Choroid plexus epithelial cell (primary cell): ENCODE measurements at regions not wholly inside any gene's neighbourhood (a gene's known extent, or its start where the extent isn't known, plus 50 kb on each side); places are given as distances from the start of the nearest gene placed in this dataset.

Experiments
- DNase-seq: peaks from one replicate; pipeline ENCODE4 v3.0.0-alpha.2; 2010; ENCODE audit warnings: low read depth
- H3K4me3 ChIP-seq: 2 replicates; pipeline ENCODE4 v1.5.1; 2011; ENCODE audit warnings: low read depth, mild to moderate bottlenecking, control low read depth, low read length, moderate library complexity
- TF ChIP-seq, protein P1 (sequence below): conservative IDR thresholded peaks from 2 replicates; pipeline ENCODE4 v1.5.1; 2011; ENCODE audit warnings: low read depth, mild to moderate bottlenecking, control low read depth, inconsistent platforms, low read length, moderate library complexity

DNA sequence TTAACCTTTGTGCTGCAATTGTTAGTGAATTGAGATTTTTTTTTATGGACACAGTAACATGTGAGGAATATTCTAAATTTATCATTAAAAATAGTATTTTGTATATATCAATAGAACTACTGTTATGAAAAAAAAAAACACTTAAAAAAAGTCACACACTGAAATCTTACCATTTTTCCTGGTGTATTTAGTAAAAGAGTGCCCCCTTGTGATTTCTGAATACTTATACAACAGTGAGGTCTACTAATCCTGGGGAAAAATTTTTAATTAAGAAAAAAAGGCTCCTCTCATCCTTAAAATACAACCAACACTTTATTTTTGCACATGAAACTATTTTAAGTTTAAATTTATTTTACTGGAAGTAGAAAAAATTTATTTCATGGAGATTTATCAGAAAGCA is 56.4 kb upstream of the SPOCK3 start:
- no peak overlapping the region for H3K4me3 ChIP-seq
- peak; percentile 27 for DNase-seq
- TF ChIP-seq, protein P1, sequence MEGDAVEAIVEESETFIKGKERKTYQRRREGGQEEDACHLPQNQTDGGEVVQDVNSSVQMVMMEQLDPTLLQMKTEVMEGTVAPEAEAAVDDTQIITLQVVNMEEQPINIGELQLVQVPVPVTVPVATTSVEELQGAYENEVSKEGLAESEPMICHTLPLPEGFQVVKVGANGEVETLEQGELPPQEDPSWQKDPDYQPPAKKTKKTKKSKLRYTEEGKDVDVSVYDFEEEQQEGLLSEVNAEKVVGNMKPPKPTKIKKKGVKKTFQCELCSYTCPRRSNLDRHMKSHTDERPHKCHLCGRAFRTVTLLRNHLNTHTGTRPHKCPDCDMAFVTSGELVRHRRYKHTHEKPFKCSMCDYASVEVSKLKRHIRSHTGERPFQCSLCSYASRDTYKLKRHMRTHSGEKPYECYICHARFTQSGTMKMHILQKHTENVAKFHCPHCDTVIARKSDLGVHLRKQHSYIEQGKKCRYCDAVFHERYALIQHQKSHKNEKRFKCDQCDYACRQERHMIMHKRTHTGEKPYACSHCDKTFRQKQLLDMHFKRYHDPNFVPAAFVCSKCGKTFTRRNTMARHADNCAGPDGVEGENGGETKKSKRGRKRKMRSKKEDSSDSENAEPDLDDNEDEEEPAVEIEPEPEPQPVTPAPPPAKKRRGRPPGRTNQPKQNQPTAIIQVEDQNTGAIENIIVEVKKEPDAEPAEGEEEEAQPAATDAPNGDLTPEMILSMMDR, result peak; percentile 32

DNA sequence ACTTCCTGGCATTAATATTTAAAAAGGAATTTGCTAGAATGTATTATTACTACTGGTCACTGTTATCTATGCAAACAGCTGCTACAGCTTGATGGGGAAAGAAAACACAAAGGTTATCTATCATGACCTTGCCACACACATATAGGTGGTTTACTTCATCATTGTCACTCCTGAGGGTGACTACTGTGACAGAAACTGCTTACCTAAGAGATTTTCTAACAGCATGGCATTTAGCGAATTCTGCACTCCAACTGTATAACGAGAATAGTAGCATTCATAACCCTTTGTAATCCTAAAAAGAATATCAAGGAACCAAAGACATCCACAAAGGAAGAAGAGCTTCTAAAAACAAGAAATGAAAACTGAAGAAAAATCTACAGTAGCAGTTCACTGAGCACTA is 74.6 kb upstream of the SPOCK3 start:
- DNase-seq, result no peak
- TF ChIP-seq, protein P1, result no peak
- H3K4me3 ChIP-seq, result no peak overlapping the region

- no peak for DNase-seq
- TF ChIP-seq, protein P1, result no peak
- no peak overlapping the region for H3K4me3 ChIP-seq
These were observed 87.0 kb upstream of the SPOCK3 start for GRCh38 chr4:167321299-167321698.

DNA sequence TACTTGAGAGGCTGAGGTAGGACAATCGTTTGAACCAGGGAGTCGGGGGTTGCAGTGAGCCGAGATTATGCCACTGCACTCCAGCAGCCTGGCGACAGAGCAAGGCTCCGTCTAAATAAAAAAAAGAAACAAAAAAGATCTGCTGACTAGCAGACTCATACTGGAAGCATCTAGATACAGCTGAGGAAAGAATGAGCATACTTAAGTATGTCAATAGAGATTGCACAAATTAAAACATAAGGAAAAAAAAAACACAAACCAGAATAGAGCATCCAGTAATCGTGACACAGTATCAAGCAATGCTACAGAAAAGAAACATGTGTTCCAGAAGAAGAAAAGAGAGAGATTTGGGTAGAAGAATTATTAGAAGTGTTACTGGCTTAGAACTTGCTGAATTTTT is 105.5 kb upstream of the SPOCK3 start:
- no peak overlapping the region for H3K4me3 ChIP-seq
- DNase-seq, result no peak
- TF ChIP-seq, protein P1, result no peak

GRCh38 chr4:167359711-167360110 is 125.4 kb upstream of the SPOCK3 start:
- TF ChIP-seq, protein P1, result no peak
- DNase-seq, result no peak
- H3K4me3 ChIP-seq, result no peak overlapping the region

DNA sequence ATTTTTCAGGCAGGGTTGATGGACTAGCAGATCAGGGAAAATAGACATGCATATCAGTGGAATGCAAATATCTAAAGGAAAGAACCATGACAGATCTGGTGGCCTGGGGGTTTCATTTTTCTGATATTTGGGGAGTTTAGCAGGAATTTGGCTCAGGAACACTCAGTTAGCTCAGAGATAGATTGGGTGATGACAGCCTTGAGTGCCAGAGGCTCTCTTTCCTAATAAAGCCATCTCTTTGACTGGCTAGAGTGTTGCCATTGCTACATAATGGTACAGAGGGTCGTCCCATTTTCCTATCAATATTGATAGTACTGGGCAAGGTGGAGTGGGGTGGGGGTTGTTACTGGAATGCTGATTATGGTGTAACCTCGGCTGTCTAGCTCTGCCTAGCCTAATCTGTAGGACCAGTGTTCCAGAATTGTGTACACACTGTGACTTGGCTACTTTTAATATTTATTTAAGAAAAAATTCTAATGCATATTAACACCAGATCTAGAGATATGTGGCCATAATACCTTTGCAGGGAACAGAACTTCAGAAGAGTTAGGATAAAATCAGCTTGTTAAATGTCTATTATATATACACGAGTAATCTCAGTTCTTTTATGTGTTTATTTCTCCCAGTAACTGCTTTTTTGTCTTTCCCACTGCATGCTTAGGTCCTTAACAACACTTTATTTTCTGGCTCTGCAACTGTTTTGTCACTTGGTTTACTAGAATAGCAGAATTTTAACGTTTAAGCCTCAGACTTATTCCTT is 145.0 kb upstream of the SPOCK3 start:
- TF ChIP-seq, protein P1, result no peak
- no peak for DNase-seq
- H3K4me3 ChIP-seq, result no peak overlapping the region

- no peak for DNase-seq
- no peak overlapping the region for H3K4me3 ChIP-seq
- TF ChIP-seq, protein P1, result no peak
These were observed 146.7 kb upstream of the SPOCK3 start for GRCh38 chr4:167380964-167381363.
